ENCODE measurements at regions not wholly inside any gene's neighbourhood (a gene's known extent, or its start where the extent isn't known, plus 50 kb on each side); places are given as distances from the start of the nearest gene placed in this dataset.

- H3K27me3 ChIP-seq (replicated peaks; ENCODE audit: insufficient read depth, low read depth, low read length, poor library complexity): no peaks in the 10 kb centered on the region
- H3K9me3 ChIP-seq (ENCODE audit: low read depth, low read length, poor library complexity, severe bottlenecking): no peaks in the 10 kb centered on the region
- intact Hi-C loops (cut with micrococcal nuclease; ENCODE audit: unreplicated experiment): no loop called here
- no TSS peak for BruUV-seq (replicated peaks)
- H3K27ac ChIP-seq (ENCODE audit: low read depth, low read length, poor library complexity, severe bottlenecking): no peak overlapping the region
- no peaks in the 10 kb centered on the region for H3K36me3 ChIP-seq (ENCODE audit: insufficient read depth, low read length, poor library complexity, severe bottlenecking)
- TF ChIP-seq EZH2 (IDR thresholded peaks at IDR 0.05; ENCODE audit: borderline replicate concordance, low read depth, low read length, poor library complexity, severe bottlenecking) (no peak), CTCF (conservative IDR thresholded peaks at IDR 0.05; ENCODE audit: low read depth, low read length) (no peak)
- peaks cover 9% of the 10 kb centered on the region for H3K4me1 ChIP-seq (ENCODE audit: insufficient read depth, low read length, poor library complexity, severe bottlenecking)
- no peak for DNase-seq (ENCODE audit: low spot score)
- CTCF ChIA-PET: interaction anchor here (0.6 kb wide), 1 partner anchor 137 kb away, joined by 3 read pairs; no protein-coding TSS in a partner anchor
- POLR2A ChIA-PET (ENCODE audit: low non-redundant PET): no interaction called here
- H3K4me3 ChIP-seq (ENCODE audit: low read depth, low read length, poor library complexity, severe bottlenecking): no peak overlapping the region
Observed at GRCh38 chr9:13988944-13989343, 325.0 kb downstream of the NFIB start.

GRCh38 chr9:13983607-13984006, 330.3 kb downstream of the NFIB start:
- TF ChIP-seq EZH2 (IDR thresholded peaks at IDR 0.05; ENCODE audit: borderline replicate concordance, low read depth, low read length, poor library complexity, severe bottlenecking) (no peak), CTCF (conservative IDR thresholded peaks at IDR 0.05; ENCODE audit: low read depth, low read length) (no peak)
- H3K9me3 ChIP-seq (ENCODE audit: low read depth, low read length, poor library complexity, severe bottlenecking): no peaks in the 10 kb centered on the region
- H3K27me3 ChIP-seq (replicated peaks; ENCODE audit: insufficient read depth, low read depth, low read length, poor library complexity): no peaks in the 10 kb centered on the region
- ChIA-PET POLR2A (ENCODE audit: low non-redundant PET) (interaction anchor here (0.6 kb wide), 1 partner anchor 11 kb away, joined by 3 read pairs; no protein-coding TSS in a partner anchor), CTCF (no interaction called here)
- intact Hi-C loops (cut with micrococcal nuclease; ENCODE audit: unreplicated experiment): no loop called here
- H3K36me3 ChIP-seq (ENCODE audit: insufficient read depth, low read length, poor library complexity, severe bottlenecking): no peaks in the 10 kb centered on the region
- no peak overlapping the region for H3K4me3 ChIP-seq (ENCODE audit: low read depth, low read length, poor library complexity, severe bottlenecking)
- no peaks in the 10 kb centered on the region for H3K4me1 ChIP-seq (ENCODE audit: insufficient read depth, low read length, poor library complexity, severe bottlenecking)
- no peak overlapping the region for H3K27ac ChIP-seq (ENCODE audit: low read depth, low read length, poor library complexity, severe bottlenecking)
- BruUV-seq (replicated peaks): no TSS peak
- no peak for DNase-seq (ENCODE audit: low spot score)

- H3K27me3 ChIP-seq (replicated peaks; ENCODE audit: insufficient read depth, low read depth, low read length, poor library complexity): no peaks in the 10 kb centered on the region
- H3K4me3 ChIP-seq (ENCODE audit: low read depth, low read length, poor library complexity, severe bottlenecking): no peak overlapping the region
- H3K36me3 ChIP-seq (ENCODE audit: insufficient read depth, low read length, poor library complexity, severe bottlenecking): no peaks in the 10 kb centered on the region
- no peak overlapping the region for H3K27ac ChIP-seq (ENCODE audit: low read depth, low read length, poor library complexity, severe bottlenecking)
- DNase-seq (ENCODE audit: low spot score): no peak
- POLR2A ChIA-PET (ENCODE audit: low non-redundant PET): no interaction called here
- H3K9me3 ChIP-seq (ENCODE audit: low read depth, low read length, poor library complexity, severe bottlenecking): no peaks in the 10 kb centered on the region
- TF ChIP-seq CTCF (conservative IDR thresholded peaks at IDR 0.05; ENCODE audit: low read depth, low read length) (no peak), EZH2 (IDR thresholded peaks at IDR 0.05; ENCODE audit: borderline replicate concordance, low read depth, low read length, poor library complexity, severe bottlenecking) (no peak)
- CTCF ChIA-PET: no interaction called here
- no peaks in the 10 kb centered on the region for H3K4me1 ChIP-seq (ENCODE audit: insufficient read depth, low read length, poor library complexity, severe bottlenecking)
- intact Hi-C loops (cut with micrococcal nuclease; ENCODE audit: unreplicated experiment): no loop called here
- BruUV-seq (replicated peaks): no TSS peak
Observed at GRCh38 chr9:13979941-13980318, 334.0 kb downstream of the NFIB start.

Measured in A673 (cell line).